Thyroid gland (tissue), 4 donors: ENCODE measurements at regions not wholly inside any gene's neighbourhood (a gene's known extent, or its start where the extent isn't known, plus 50 kb on each side); places are given as distances from the start of the nearest gene placed in this dataset.
"Not testable (repeated sequence)": the region's sequence is repeated elsewhere in the genome, so short reads cannot be mapped to it uniquely, and the experiment has no call there.

Experiments
- DNase-seq, 2 donors: peaks; one replicate each; pipeline ENCODE4 v3.0.0-alpha.2; 2019
- H3K27ac ChIP-seq, 3 donors: fragments of 200-600 bp; sonication (generic); 1 replicate in 2 of 3; 2 replicates in 1 of 3; pipeline ENCODE4 v1.5.1; 2016 to 2019; ENCODE audit warnings: mild to moderate bottlenecking in 1 of 3, moderate library complexity in 1 of 3
- H3K27me3 ChIP-seq: fragments of 200-600 bp; sonication (generic); one replicate; pipeline ENCODE4 v1.5.1; 2019
- H3K36me3 ChIP-seq, 2 donors: fragments of 200-600 bp; sonication (generic); one replicate each; pipeline ENCODE4 v1.5.1; 2016 to 2019
- H3K4me1 ChIP-seq, 2 donors: fragments of 200-600 bp; sonication (generic); one replicate each; pipeline ENCODE4 v1.5.1; 2017 to 2019
- H3K4me3 ChIP-seq, 3 donors: fragments of 200-600 bp; sonication (generic); replicated peaks in 1 of 3; 1 replicate in 2 of 3; 2 replicates in 1 of 3; pipeline ENCODE4 v1.5.1; 2016; ENCODE audit warnings: mild to moderate bottlenecking in 1 of 3
- H3K9me3 ChIP-seq: fragments of 200-600 bp; sonication (generic); one replicate; pipeline ENCODE4 v1.5.1; 2017
- POLR2A ChIP-seq, 2 donors: fragments of 450-650 bp; IDR thresholded peaks; one replicate each; pipeline ENCODE4 v1.6.1; 2017; ENCODE audit warnings: antibody characterized with exemption in 2 of 2, mild to moderate bottlenecking in 2 of 2, moderate library complexity in 1 of 2
- WGBS, 2 donors: methylation state at CpG; one replicate each; pipeline ENCODE4 v1.1.5; 2017; 5-methylcytosine and 5-hydroxymethylcytosine counted together
- intact Hi-C: fragments of 100-400 bp; cut with DNase I; formaldehyde crosslinking; loops from one replicate; pipeline ENCODE4 v1.15.1; 2023
- TF ChIP-seq, protein P1 (sequence below), 6 experiments: fragments of 200-600 bp in 3 of 6; fragments of 450-650 bp in 3 of 6; sonication (generic) in 3 of 6; IDR thresholded peaks; one replicate each; pipeline ENCODE4 v1.5.1; 2016 to 2019; ENCODE audit warnings: antibody characterized with exemption in 6 of 6, mild to moderate bottlenecking in 2 of 6, inconsistent platforms in 1 of 6, moderate library complexity in 1 of 6

DNA sequence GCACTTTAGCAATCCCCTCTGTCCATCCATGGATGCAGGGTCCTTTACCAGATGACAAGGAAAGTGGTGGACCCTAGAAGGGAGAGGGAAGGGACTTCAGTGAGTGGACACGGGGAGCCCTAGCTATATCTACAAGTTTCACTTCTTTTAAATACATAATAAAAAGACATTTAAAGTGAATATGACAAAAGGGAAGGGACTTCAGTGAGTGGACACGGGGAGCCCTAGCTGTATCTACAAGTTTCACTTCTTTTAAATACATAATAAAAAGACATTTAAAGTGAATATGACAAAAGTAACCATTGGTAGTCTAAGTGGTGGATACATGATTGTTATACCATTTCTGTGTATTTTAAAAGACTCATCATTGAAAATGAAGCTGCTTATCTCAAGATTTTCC is 81.9 kb upstream of the HES1 start:
- intact Hi-C loops = no loop called here
- Histone ChIP-seq H3K27me3 (no peaks in the 10 kb centered on the region), H3K9me3 (no peaks in the 10 kb centered on the region), H3K36me3 (no peaks in the 10 kb centered on the region), H3K27ac (no peak overlapping the region), H3K4me3 (no peak overlapping the region), H3K4me1 (peaks cover 12 to 23% of the 10 kb centered on the region in 2 donors)
- 83 to 93% methylated on average over 2 of the region's 2 CpGs for WGBS, 2 donors
- no peak for DNase-seq
- TF ChIP-seq, protein P1, sequence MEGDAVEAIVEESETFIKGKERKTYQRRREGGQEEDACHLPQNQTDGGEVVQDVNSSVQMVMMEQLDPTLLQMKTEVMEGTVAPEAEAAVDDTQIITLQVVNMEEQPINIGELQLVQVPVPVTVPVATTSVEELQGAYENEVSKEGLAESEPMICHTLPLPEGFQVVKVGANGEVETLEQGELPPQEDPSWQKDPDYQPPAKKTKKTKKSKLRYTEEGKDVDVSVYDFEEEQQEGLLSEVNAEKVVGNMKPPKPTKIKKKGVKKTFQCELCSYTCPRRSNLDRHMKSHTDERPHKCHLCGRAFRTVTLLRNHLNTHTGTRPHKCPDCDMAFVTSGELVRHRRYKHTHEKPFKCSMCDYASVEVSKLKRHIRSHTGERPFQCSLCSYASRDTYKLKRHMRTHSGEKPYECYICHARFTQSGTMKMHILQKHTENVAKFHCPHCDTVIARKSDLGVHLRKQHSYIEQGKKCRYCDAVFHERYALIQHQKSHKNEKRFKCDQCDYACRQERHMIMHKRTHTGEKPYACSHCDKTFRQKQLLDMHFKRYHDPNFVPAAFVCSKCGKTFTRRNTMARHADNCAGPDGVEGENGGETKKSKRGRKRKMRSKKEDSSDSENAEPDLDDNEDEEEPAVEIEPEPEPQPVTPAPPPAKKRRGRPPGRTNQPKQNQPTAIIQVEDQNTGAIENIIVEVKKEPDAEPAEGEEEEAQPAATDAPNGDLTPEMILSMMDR (IDR thresholded peaks at IDR 0.05) = no peak
- no peak for TF ChIP-seq POLR2A (IDR thresholded peaks at IDR 0.05)

DNA sequence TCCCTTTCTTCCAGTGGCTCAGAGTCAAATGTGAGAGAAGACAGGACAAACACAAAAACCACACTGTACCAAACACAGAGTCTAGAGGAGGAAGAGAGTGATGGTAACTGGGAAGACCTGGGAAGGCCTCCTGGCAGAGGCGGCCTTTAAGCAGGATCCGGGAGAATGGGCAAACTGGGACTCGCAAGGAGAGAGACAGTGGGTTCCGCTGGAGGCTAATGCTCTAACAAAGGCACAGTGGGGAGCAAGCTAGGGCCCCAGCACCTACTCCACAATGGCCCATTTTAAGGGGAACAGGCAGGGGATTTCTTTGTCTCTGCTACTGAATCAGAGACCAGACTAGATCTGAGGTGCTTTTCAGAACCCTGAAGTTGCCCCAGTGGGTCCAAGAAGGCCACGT is 81.4 kb upstream of the HES1 start:
- TF ChIP-seq, protein P1 (IDR thresholded peaks at IDR 0.05) = no peak
- TF ChIP-seq POLR2A (IDR thresholded peaks at IDR 0.05) = no peak
- Histone ChIP-seq H3K4me1 (peaks cover 12 to 24% of the 10 kb centered on the region in 2 donors), H3K4me3 (no peak overlapping the region), H3K36me3 (no peaks in the 10 kb centered on the region), H3K27me3 (no peaks in the 10 kb centered on the region), H3K27ac (no peak overlapping the region), H3K9me3 (no peaks in the 10 kb centered on the region)
- WGBS, 2 donors = 90 to 92% methylated on average over 5 of the region's 5 CpGs
- no peak for DNase-seq
- intact Hi-C loops = no loop called here

DNA sequence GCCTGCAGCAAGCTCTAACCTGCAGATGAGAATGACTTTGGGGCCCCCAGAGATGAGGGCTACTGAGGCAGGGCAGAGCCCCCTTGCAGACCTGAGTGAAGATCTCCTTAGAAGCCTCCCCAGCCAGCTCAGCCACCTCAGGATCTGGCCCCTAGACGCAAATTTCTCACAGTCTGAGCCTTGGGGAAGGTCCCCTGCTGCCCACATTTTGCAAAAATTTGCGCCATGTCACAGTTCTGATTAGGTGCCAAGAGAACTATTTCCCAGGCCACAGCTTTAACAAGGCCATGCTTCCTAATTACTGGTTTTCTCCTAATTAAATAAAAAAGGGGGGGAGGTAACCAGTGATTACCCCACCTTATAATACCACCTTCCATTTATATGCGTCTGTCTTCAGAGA is 81.0 kb upstream of the HES1 start:
- TF ChIP-seq, protein P1 (IDR thresholded peaks at IDR 0.05) = no peak
- no peak for TF ChIP-seq POLR2A (IDR thresholded peaks at IDR 0.05)
- Histone ChIP-seq H3K36me3 (no peaks in the 10 kb centered on the region), H3K9me3 (no peaks in the 10 kb centered on the region), H3K27ac (no peak overlapping the region), H3K4me1 (peaks cover 12 to 24% of the 10 kb centered on the region in 2 donors), H3K27me3 (no peaks in the 10 kb centered on the region), H3K4me3 (no peak overlapping the region)
- intact Hi-C loops = no loop called here
- no peak for DNase-seq
- WGBS, 2 donors = 97 to 100% methylated on average over 3 of the region's 3 CpGs

DNA sequence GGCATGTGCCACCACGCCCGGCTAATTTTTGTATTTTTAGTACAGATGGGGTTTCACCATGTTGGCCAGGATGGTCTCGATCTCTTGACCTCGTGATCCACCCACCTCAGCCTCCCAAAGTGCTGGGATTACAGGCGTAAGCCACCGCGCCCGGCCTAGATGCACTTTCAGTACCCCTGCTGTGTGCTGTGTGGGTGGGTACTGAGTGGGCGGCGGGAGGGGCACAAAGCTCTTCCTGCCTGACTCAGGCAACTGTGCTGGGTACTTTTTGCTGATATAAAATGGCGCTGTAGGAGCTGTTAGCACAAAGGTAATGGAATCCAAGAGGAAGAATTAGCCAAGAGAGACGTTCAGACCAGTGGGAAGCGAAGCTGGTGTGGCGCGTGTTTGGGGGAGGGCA is 79.6 kb upstream of the HES1 start:
- DNase-seq, H3K4me3 ChIP-seq, H3K27me3 ChIP-seq, H3K36me3 ChIP-seq, H3K9me3 ChIP-seq, H3K27ac ChIP-seq, intact Hi-C loops: not testable (repeated sequence)
- 94 to 96% methylated on average over 15 of the region's 15 CpGs for WGBS, 2 donors
- peaks cover 12 to 24% of the 10 kb centered on the region in 2 donors for H3K4me1 ChIP-seq

DNA sequence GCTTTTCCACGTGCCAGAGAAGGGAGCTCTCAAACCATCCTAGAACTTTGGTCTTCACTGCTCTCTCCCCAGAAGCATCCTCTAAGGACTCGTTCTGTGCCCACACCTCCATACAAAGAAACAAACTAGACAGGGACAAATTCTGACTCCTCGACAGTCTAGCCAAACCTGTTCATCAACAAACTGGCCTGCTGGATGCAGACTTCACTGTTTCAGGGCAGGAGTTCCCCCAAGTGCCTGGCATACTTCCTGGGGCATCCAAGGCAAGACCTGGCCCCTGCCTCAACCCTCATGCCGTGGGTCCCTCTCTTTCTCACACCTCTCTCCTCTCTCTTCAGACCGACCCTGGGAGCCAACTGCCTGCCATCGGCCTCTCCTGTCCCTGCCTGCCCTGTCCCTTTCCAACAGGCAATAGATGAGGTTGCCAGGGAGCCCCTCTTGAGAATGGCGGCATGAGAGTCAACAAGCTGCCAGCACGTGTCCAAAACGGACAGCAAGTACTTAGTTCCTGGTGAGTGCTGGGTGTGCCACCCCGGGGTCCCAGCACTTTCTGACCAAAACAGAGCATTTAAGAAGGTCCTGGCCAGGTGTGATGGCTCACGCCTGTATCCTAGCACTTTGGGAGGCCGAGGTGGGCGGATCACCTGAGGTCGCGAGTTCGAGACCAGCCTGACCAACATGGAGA is 79.1 kb upstream of the HES1 start:
- no peak for TF ChIP-seq POLR2A (IDR thresholded peaks at IDR 0.05)
- TF ChIP-seq, protein P1 (IDR thresholded peaks at IDR 0.05) = no peak
- H3K4me1 ChIP-seq = peaks cover 12 to 24% of the 10 kb centered on the region in 2 donors
- no peak overlapping the region for H3K27ac ChIP-seq
- WGBS, 2 donors = 77 to 78% methylated on average over 14 to 16 of the region's 16 CpGs
- H3K4me3 ChIP-seq = no peak overlapping the region
- DNase-seq = peak; percentile 42 to 56
- intact Hi-C loops = no loop called here
- H3K27me3 ChIP-seq = no peaks in the 10 kb centered on the region
- H3K9me3 ChIP-seq = no peaks in the 10 kb centered on the region
- no peaks in the 10 kb centered on the region for H3K36me3 ChIP-seq
